ENCODE measurements at regions not wholly inside any gene's neighbourhood (a gene's known extent, or its start where the extent isn't known, plus 50 kb on each side); places are given as distances from the start of the nearest gene placed in this dataset.

DNA sequence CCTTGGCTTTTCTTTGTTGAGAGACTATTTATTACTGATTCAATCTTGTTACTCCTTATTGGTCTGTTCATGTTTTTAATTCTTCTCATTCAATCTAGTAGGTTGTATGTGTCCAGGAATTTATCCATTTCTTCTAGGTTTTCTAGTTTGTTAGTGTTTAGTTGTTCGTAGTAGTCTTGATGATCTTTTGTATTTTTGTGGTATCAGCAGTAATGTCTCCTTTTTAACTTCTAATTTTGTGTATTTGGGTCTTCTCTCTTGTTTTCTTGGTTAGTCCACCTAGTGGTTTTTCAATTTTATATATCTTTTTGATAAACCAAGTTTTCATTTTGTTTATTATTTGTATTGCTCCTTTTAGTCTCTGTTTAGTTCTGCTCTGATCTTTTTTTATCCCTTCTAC lies 546.9 kb upstream of the TPK1 start:
- no peak for TF ChIP-seq EP300 (IDR thresholded peaks at IDR 0.05; ENCODE audit: borderline replicate concordance)
- TF ChIP-seq, protein P1, sequence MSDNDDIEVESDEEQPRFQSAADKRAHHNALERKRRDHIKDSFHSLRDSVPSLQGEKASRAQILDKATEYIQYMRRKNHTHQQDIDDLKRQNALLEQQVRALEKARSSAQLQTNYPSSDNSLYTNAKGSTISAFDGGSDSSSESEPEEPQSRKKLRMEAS (IDR thresholded peaks at IDR 0.05): no peak
- no peak for TF ChIP-seq NFIC (IDR thresholded peaks at IDR 0.05)
- TF ChIP-seq, protein P2, sequence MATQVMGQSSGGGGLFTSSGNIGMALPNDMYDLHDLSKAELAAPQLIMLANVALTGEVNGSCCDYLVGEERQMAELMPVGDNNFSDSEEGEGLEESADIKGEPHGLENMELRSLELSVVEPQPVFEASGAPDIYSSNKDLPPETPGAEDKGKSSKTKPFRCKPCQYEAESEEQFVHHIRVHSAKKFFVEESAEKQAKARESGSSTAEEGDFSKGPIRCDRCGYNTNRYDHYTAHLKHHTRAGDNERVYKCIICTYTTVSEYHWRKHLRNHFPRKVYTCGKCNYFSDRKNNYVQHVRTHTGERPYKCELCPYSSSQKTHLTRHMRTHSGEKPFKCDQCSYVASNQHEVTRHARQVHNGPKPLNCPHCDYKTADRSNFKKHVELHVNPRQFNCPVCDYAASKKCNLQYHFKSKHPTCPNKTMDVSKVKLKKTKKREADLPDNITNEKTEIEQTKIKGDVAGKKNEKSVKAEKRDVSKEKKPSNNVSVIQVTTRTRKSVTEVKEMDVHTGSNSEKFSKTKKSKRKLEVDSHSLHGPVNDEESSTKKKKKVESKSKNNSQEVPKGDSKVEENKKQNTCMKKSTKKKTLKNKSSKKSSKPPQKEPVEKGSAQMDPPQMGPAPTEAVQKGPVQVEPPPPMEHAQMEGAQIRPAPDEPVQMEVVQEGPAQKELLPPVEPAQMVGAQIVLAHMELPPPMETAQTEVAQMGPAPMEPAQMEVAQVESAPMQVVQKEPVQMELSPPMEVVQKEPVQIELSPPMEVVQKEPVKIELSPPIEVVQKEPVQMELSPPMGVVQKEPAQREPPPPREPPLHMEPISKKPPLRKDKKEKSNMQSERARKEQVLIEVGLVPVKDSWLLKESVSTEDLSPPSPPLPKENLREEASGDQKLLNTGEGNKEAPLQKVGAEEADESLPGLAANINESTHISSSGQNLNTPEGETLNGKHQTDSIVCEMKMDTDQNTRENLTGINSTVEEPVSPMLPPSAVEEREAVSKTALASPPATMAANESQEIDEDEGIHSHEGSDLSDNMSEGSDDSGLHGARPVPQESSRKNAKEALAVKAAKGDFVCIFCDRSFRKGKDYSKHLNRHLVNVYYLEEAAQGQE (IDR thresholded peaks at IDR 0.05; ENCODE audit: low read depth): no peak
- TF ChIP-seq ZBTB7A (IDR thresholded peaks at IDR 0.05; ENCODE audit: low read depth): no peak
- no peak for TF ChIP-seq YY1 (IDR thresholded peaks at IDR 0.05; ENCODE audit: low read depth)
- TF ChIP-seq RAD21 (IDR thresholded peaks at IDR 0.05; ENCODE audit: low read depth): no peak
- no peak for TF ChIP-seq TCF12 (IDR thresholded peaks at IDR 0.05; ENCODE audit: low read depth)
- TF ChIP-seq CEBPB (IDR thresholded peaks at IDR 0.05): no peak
- no peak for TF ChIP-seq TAF1 (IDR thresholded peaks at IDR 0.05; ENCODE audit: low read depth)
- TF ChIP-seq TEAD4 (IDR thresholded peaks at IDR 0.05): no peak
- no peak for TF ChIP-seq CREB1 (IDR thresholded peaks at IDR 0.05; ENCODE audit: low read depth)

Data from Ishikawa (cell line).